ENCODE measurements at regions not wholly inside any gene's neighbourhood (a gene's known extent, or its start where the extent isn't known, plus 50 kb on each side); places are given as distances from the start of the nearest gene placed in this dataset.

- Histone ChIP-seq H3K4me2 (ENCODE audit: insufficient read depth, insufficient read length, low read length) (no peak overlapping the region), H4K20me1 (ENCODE audit: control insufficient read depth, insufficient read depth, insufficient read length) (no peaks in the 10 kb centered on the region), H3K23ac (ENCODE audit: insufficient read length, low read depth, low read length) (no peak overlapping the region), H3K79me2 (ENCODE audit: insufficient read depth, low read length) (no peaks in the 10 kb centered on the region), H3T11ph (ENCODE audit: low read length) (no peak overlapping the region), H4K8ac (replicated peaks; ENCODE audit: insufficient read length, low read depth, low read length) (no peak overlapping the region), H2BK20ac (ENCODE audit: low read depth, low read length, poor library complexity, severe bottlenecking) (no peak overlapping the region), H3K14ac (ENCODE audit: insufficient read depth, low read length) (no peak overlapping the region), H3K79me1 (ENCODE audit: insufficient read depth, low read depth, low read length, poor library complexity, severe bottlenecking) (no peaks in the 10 kb centered on the region), H2BK5ac (ENCODE audit: insufficient read length, low read length) (no peak overlapping the region), H2BK12ac (ENCODE audit: insufficient read length, low read depth, low read length) (no peak overlapping the region), H3K4me1 (ENCODE audit: insufficient read depth, low read length) (peaks cover 2% of the 10 kb centered on the region; the same call in 1 of the 2 replicates), H2BK120ac (ENCODE audit: low read depth, low read length, poor library complexity, severe bottlenecking) (no peak overlapping the region), H3K9me3 (ENCODE audit: control insufficient read depth, low read depth, low read length) (no peaks in the 10 kb centered on the region), H3K4ac (ENCODE audit: low read depth, low read length) (no peak overlapping the region), H3K56ac (ENCODE audit: insufficient read length, low read depth, low read length) (no peak overlapping the region), H4K91ac (ENCODE audit: insufficient read length, low read depth, low read length) (no peak overlapping the region), H3K18ac (ENCODE audit: insufficient read length, low read depth, low read length) (no peak overlapping the region), H3K23me2 (ENCODE audit: insufficient read length, low read depth, low read length, poor library complexity, severe bottlenecking) (no peaks in the 10 kb centered on the region), H2AK5ac (ENCODE audit: insufficient read length, low read length) (no peak overlapping the region), H3K27ac (ENCODE audit: insufficient read length, low read depth, low read length) (no peak overlapping the region), H2AFZ (ENCODE audit: low read length) (no peak overlapping the region), H3K9ac (ENCODE audit: extremely low read depth, insufficient read length, low read length) (no peak overlapping the region), H2BK15ac (ENCODE audit: low read depth, low read length) (no peak overlapping the region), H3K27me3 (ENCODE audit: insufficient read depth, low read length) (no peaks in the 10 kb centered on the region), H4K5ac (ENCODE audit: insufficient read length, low read depth, low read length) (no peak overlapping the region)
- H3K9me3 Mint-ChIP-seq: no peaks in the 10 kb centered on the region
- no CpG with 5 or more reads among the region's 3 CpGs for WGBS (ENCODE audit: extremely low coverage, insufficient read length, low lambda C conversion rate)
- no peak overlapping the region for H3K27ac Mint-ChIP-seq
- H3K4me1 Mint-ChIP-seq: peaks cover 10 to 15% of the 10 kb centered on the region in 2 experiments
- DNase-seq: no peak
- no peaks in the 10 kb centered on the region for H3K27me3 Mint-ChIP-seq (ENCODE audit: low read depth)
- TF ChIP-seq CTCF (conservative IDR thresholded peaks at IDR 0.05): no peak
- H3K36me3 Mint-ChIP-seq (ENCODE audit: insufficient read depth in 1 of 3, low read depth in 3 of 3): no peaks in the 10 kb centered on the region
- H3K4me3 Mint-ChIP-seq: no peak overlapping the region
Measured at GRCh38 chr9:8134635-8135034, 335.1 kb upstream of the DMAC1 start.

All from H9 (cell line).